ENCODE measurements at regions not wholly inside any gene's neighbourhood (a gene's known extent, or its start where the extent isn't known, plus 50 kb on each side); places are given as distances from the start of the nearest gene placed in this dataset.

DNA sequence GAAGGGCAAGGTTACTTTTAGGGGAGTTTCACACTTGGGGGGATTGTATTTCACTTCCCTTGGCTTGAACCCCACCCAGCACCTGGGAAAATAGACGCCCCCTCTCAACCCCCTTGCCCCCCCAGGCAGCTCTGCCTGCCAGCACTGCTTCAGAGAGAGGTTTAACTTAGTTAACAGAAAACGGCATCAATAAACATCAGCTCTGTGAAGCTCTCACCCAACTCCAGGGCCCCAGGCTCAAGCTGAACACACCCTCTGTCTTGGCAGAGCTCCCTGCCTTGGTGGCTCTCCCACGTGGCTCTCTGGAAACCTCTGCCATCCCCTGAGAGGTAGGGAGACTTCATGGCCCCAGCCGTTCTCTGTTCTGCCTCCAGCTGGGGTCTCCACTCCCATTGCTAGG, 244.1 kb downstream of the ACKR3 start:
- TF ChIP-seq, protein P1, sequence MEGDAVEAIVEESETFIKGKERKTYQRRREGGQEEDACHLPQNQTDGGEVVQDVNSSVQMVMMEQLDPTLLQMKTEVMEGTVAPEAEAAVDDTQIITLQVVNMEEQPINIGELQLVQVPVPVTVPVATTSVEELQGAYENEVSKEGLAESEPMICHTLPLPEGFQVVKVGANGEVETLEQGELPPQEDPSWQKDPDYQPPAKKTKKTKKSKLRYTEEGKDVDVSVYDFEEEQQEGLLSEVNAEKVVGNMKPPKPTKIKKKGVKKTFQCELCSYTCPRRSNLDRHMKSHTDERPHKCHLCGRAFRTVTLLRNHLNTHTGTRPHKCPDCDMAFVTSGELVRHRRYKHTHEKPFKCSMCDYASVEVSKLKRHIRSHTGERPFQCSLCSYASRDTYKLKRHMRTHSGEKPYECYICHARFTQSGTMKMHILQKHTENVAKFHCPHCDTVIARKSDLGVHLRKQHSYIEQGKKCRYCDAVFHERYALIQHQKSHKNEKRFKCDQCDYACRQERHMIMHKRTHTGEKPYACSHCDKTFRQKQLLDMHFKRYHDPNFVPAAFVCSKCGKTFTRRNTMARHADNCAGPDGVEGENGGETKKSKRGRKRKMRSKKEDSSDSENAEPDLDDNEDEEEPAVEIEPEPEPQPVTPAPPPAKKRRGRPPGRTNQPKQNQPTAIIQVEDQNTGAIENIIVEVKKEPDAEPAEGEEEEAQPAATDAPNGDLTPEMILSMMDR (IDR thresholded peaks at IDR 0.05; ENCODE audit: low read depth, low read length), result no peak
- no peak for DNase-seq (ENCODE audit: low read depth, low spot score)
- in situ Hi-C loops (cut with HindIII; ENCODE audit: low sequenced_read_pairs), result no loop called here
- no peak overlapping the region for H3K4me3 ChIP-seq (ENCODE audit: low read depth, low read length)

- H3K4me3 ChIP-seq (ENCODE audit: low read depth, low read length), result no peak overlapping the region
- in situ Hi-C loops (cut with HindIII; ENCODE audit: low sequenced_read_pairs), result no loop called here
- TF ChIP-seq, protein P1 (IDR thresholded peaks at IDR 0.05; ENCODE audit: low read depth, low read length), result no peak
- DNase-seq (ENCODE audit: low read depth, low spot score), result no peak
Measured at GRCh38 chr2:236814593-236814992, 245.0 kb downstream of the ACKR3 start.

- no peak overlapping the region for H3K4me3 ChIP-seq (ENCODE audit: low read depth, low read length)
- TF ChIP-seq, protein P1 (IDR thresholded peaks at IDR 0.05; ENCODE audit: low read depth, low read length), result no peak
- in situ Hi-C loops (cut with HindIII; ENCODE audit: low sequenced_read_pairs), result no loop called here
- DNase-seq (ENCODE audit: low read depth, low spot score), result no peak
Measured at GRCh38 chr2:236815746-236816145, 246.1 kb downstream of the ACKR3 start.

- DNase-seq (ENCODE audit: low read depth, low spot score), result no peak
- in situ Hi-C loops (cut with HindIII; ENCODE audit: low sequenced_read_pairs), result no loop called here
- TF ChIP-seq, protein P1 (IDR thresholded peaks at IDR 0.05; ENCODE audit: low read depth, low read length), result no peak
- no peak overlapping the region for H3K4me3 ChIP-seq (ENCODE audit: low read depth, low read length)
Measured at GRCh38 chr2:236816197-236817170, 246.9 kb downstream of the ACKR3 start.

DNA sequence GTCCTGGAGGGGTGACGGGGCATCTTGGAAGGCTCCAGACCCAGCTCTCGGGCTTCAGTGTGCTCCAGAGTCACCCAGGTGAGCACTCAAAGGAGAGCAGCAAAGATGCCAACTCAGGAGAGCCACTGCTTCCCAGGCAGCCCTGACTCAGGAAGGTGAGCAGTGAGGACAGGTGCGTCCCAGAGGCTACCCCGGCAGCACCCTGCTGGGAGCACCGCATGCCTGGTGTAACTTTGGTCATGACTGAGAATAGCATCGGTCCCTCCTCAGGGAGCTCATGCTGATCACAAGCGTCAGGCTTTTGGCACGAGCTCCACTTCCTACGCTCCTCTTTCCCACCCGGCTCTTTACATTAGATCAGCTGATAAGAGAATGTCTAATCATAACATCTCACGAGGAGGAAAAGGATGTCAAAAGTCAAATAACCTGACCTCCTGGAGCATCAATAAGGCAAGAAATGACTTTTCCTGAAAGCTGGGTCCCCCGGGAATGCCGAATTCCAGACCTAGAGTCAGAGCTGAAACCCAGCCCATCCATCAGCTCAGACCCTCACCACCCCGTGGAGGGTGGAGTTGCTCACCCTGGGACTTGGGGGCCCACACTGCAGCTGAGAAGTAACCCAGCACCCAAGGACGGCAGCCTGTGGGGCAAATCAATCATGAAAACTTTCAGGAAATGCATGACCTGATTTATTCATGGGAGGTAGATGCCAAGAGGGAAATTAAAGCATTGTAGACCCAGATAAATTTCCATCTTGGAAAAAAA, 248.8 kb downstream of the ACKR3 start:
- DNase-seq (ENCODE audit: low read depth, low spot score), result peak; percentile 24
- TF ChIP-seq, protein P1 (IDR thresholded peaks at IDR 0.05; ENCODE audit: low read depth, low read length), result no peak
- H3K4me3 ChIP-seq (ENCODE audit: low read depth, low read length), result no peak overlapping the region
- in situ Hi-C loops (cut with HindIII; ENCODE audit: low sequenced_read_pairs), result no loop called here

GRCh38 chr2:236819275-236820002, 249.8 kb downstream of the ACKR3 start:
- TF ChIP-seq, protein P1 (IDR thresholded peaks at IDR 0.05; ENCODE audit: low read depth, low read length), result no peak
- no peak overlapping the region for H3K4me3 ChIP-seq (ENCODE audit: low read depth, low read length)
- in situ Hi-C loops (cut with HindIII; ENCODE audit: low sequenced_read_pairs), result no loop called here
- DNase-seq (ENCODE audit: low read depth, low spot score), result no peak

Data from astrocyte of the spinal cord (primary cell).